ENCODE measurements at regions not wholly inside any gene's neighbourhood (a gene's known extent, or its start where the extent isn't known, plus 50 kb on each side); places are given as distances from the start of the nearest gene placed in this dataset.

- DNase-seq: no peak
- H3K4me3 ChIP-seq: no peak overlapping the region
- intact Hi-C loops (cut with DNase I): no loop called here
- H3K9me3 ChIP-seq: no peaks in the 10 kb centered on the region
- no peaks in the 10 kb centered on the region for H3K36me3 ChIP-seq
- no peaks in the 10 kb centered on the region for H3K4me1 ChIP-seq
- TF ChIP-seq, protein P1, sequence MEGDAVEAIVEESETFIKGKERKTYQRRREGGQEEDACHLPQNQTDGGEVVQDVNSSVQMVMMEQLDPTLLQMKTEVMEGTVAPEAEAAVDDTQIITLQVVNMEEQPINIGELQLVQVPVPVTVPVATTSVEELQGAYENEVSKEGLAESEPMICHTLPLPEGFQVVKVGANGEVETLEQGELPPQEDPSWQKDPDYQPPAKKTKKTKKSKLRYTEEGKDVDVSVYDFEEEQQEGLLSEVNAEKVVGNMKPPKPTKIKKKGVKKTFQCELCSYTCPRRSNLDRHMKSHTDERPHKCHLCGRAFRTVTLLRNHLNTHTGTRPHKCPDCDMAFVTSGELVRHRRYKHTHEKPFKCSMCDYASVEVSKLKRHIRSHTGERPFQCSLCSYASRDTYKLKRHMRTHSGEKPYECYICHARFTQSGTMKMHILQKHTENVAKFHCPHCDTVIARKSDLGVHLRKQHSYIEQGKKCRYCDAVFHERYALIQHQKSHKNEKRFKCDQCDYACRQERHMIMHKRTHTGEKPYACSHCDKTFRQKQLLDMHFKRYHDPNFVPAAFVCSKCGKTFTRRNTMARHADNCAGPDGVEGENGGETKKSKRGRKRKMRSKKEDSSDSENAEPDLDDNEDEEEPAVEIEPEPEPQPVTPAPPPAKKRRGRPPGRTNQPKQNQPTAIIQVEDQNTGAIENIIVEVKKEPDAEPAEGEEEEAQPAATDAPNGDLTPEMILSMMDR (IDR thresholded peaks at IDR 0.05): no peak
- no peak for ATAC-seq
- no peak overlapping the region for H3K27ac ChIP-seq
- no peaks in the 10 kb centered on the region for H3K27me3 ChIP-seq (ENCODE audit: low read depth)
Measured at GRCh38 chr13:103844471-103844870, 778.3 kb upstream of the SLC10A2 start.

DNA sequence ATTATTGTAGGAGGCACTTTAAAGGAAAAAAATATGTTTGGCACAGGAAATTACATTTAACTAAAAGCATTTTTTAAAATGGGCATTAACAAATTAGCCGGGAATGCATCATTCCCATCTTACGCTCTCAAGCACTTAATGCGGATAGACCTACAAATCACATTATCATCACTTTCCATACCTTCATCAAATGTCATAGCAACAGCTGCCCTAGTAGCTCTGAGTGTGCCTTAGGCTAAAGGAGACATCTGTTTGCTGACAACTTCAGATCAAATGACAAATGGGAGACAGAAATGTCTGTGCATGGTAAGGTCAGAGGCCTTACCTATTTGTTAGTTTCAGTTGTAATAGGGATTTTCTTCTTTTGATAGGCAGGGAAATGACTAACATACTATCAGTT, 773.2 kb upstream of the SLC10A2 start:
- H3K4me3 ChIP-seq: no peak overlapping the region
- H3K36me3 ChIP-seq: no peaks in the 10 kb centered on the region
- DNase-seq (no peak), ATAC-seq (no peak)
- no peaks in the 10 kb centered on the region for H3K9me3 ChIP-seq
- TF ChIP-seq, protein P1 (IDR thresholded peaks at IDR 0.05): no peak
- no peaks in the 10 kb centered on the region for H3K4me1 ChIP-seq
- H3K27ac ChIP-seq: no peak overlapping the region
- intact Hi-C loops (cut with DNase I): no loop called here
- no peaks in the 10 kb centered on the region for H3K27me3 ChIP-seq (ENCODE audit: low read depth)

DNA sequence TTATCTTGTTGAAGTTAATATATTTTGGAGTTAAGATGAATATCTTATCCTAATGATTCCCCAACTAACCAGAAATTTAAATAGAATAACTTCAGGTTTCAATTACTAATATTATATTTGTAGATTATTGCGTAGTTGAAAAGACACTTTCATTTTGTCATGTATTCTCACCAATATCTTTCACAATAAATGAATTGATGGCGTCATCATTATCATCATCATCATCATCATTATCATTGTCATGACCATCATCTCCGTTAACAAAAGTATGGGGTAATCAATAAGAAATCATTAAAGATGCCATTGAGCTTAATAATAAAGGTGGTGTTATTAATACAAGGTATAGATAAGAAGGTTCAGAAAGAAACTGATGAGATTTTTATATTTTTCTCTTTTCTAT, 768.8 kb upstream of the SLC10A2 start:
- H3K4me3 ChIP-seq: no peak overlapping the region
- TF ChIP-seq, protein P1 (IDR thresholded peaks at IDR 0.05): no peak
- DNase-seq (no peak), ATAC-seq (no peak)
- intact Hi-C loops (cut with DNase I): no loop called here
- no peaks in the 10 kb centered on the region for H3K36me3 ChIP-seq
- no peaks in the 10 kb centered on the region for H3K9me3 ChIP-seq
- no peak overlapping the region for H3K27ac ChIP-seq
- H3K4me1 ChIP-seq: no peaks in the 10 kb centered on the region
- H3K27me3 ChIP-seq (ENCODE audit: low read depth): no peaks in the 10 kb centered on the region

- TF ChIP-seq, protein P1 (IDR thresholded peaks at IDR 0.05): no peak
- Histone ChIP-seq H3K27me3 (ENCODE audit: low read depth) (no peaks in the 10 kb centered on the region), H3K36me3 (no peaks in the 10 kb centered on the region), H3K4me3 (no peak overlapping the region), H3K9me3 (no peaks in the 10 kb centered on the region), H3K4me1 (no peaks in the 10 kb centered on the region), H3K27ac (no peak overlapping the region)
- intact Hi-C loops (cut with DNase I): no loop called here
- ATAC-seq: no peak
- DNase-seq: no peak
Measured at GRCh38 chr13:103833294-103833852, 767.2 kb upstream of the SLC10A2 start.

GRCh38 chr13:103815619-103816018, 749.4 kb upstream of the SLC10A2 start:
- intact Hi-C loops (cut with DNase I): no loop called here
- no peak for DNase-seq
- Histone ChIP-seq H3K27me3 (ENCODE audit: low read depth) (no peaks in the 10 kb centered on the region), H3K4me1 (no peaks in the 10 kb centered on the region), H3K4me3 (no peak overlapping the region), H3K9me3 (no peaks in the 10 kb centered on the region), H3K27ac (no peak overlapping the region), H3K36me3 (no peaks in the 10 kb centered on the region)
- ATAC-seq: no peak
- TF ChIP-seq, protein P1 (IDR thresholded peaks at IDR 0.05): no peak

GRCh38 chr13:103812971-103813370, 746.8 kb upstream of the SLC10A2 start:
- H3K27me3 ChIP-seq (ENCODE audit: low read depth): no peaks in the 10 kb centered on the region
- no peaks in the 10 kb centered on the region for H3K9me3 ChIP-seq
- H3K4me3 ChIP-seq: no peak overlapping the region
- H3K4me1 ChIP-seq: no peaks in the 10 kb centered on the region
- intact Hi-C loops (cut with DNase I): no loop called here
- no peak overlapping the region for H3K27ac ChIP-seq
- DNase-seq (no peak), ATAC-seq (no peak)
- H3K36me3 ChIP-seq: no peaks in the 10 kb centered on the region
- TF ChIP-seq, protein P1 (IDR thresholded peaks at IDR 0.05): no peak
